IMR-90 (cell line): ENCODE measurements at regions not wholly inside any gene's neighbourhood (a gene's known extent, or its start where the extent isn't known, plus 50 kb on each side); places are given as distances from the start of the nearest gene placed in this dataset.

Experiments
- ATAC-seq: fragments of 200-7000 bp; cut with Tn5 transposase; 2 replicates; pipeline ENCODE4 v1.9.1; 2020; ENCODE audit warnings: low read depth, mild to moderate bottlenecking, moderate library complexity
- BruUV-seq: library from RNA; stranded (reverse); fragments of 400-500 nt; replicated peaks from 2 replicates; lab custom pipeline; 2021; lab: Mats Ljungman, UMichigan
- CTCF ChIA-PET: fragments of 300-600 bp; formaldehyde crosslinking; extraction: SDS; loops from one replicate; lab custom pipeline; 2021; ENCODE audit warnings: antibody characterized with exemption; lab: Yijun Ruan, JAX
- POLR2A ChIA-PET: fragments of 300-600 bp; sonication (Branson Sonifier 250); formaldehyde crosslinking; loops from one replicate; lab custom pipeline; 2022; ENCODE audit warnings: antibody characterized with exemption; ENCODE audit not compliant: unreplicated experiment; lab: Charles Lee
- DNase-seq: peaks from one replicate; pipeline ENCODE4 v3.0.0; 2013
- H2AFZ ChIP-seq: replicated peaks from 2 replicates; pipeline ENCODE3; 2013; ENCODE audit warnings: low read length, mild to moderate bottlenecking; ENCODE audit not compliant: poor library complexity
- H2AK5ac ChIP-seq: 2 replicates; pipeline ENCODE4 v1.6.1; 2013; ENCODE audit warnings: low read depth, low read length, inconsistent platforms
- H2AK9ac ChIP-seq: replicated peaks from 2 replicates; pipeline ENCODE3; 2013; ENCODE audit warnings: mild to moderate bottlenecking, low read depth, low read length, moderate library complexity; ENCODE audit not compliant: poor library complexity
- H2BK120ac ChIP-seq: 2 replicates; pipeline ENCODE4 v1.6.1; 2013; ENCODE audit warnings: low read depth, low read length, inconsistent platforms
- H2BK15ac ChIP-seq: 3 replicates; pipeline ENCODE4 v1.6.1; 2013; ENCODE audit warnings: low read depth, low read length, inconsistent platforms
- H2BK20ac ChIP-seq: 2 replicates; pipeline ENCODE4 v1.6.1; 2013; ENCODE audit warnings: low read depth, mild to moderate bottlenecking, inconsistent platforms, low read length, moderate library complexity
- H2BK5ac ChIP-seq: 2 replicates; pipeline ENCODE4 v1.6.1; 2013; ENCODE audit warnings: mild to moderate bottlenecking, low read depth, low read length, inconsistent platforms; ENCODE audit not compliant: poor library complexity, severe bottlenecking
- H3K14ac ChIP-seq: replicated peaks from 2 replicates; pipeline ENCODE4 v1.6.1; 2013; ENCODE audit warnings: low read depth, low read length, inconsistent platforms
- H3K18ac ChIP-seq: 2 replicates; pipeline ENCODE4 v1.6.1; 2013; ENCODE audit warnings: low read depth, low read length, control low read depth
- H3K23ac ChIP-seq: 2 replicates; pipeline ENCODE4 v1.6.1; 2013; ENCODE audit warnings: low read depth, low read length, inconsistent platforms
- H3K27ac ChIP-seq: 2 replicates; pipeline ENCODE4 v1.5.1; 2013; ENCODE audit warnings: mild to moderate bottlenecking, control low read depth, low read length; ENCODE audit not compliant: insufficient read depth
- H3K27me3 ChIP-seq: 2 replicates; pipeline ENCODE4 v1.6.1; 2013; ENCODE audit warnings: low read length; ENCODE audit not compliant: control insufficient read depth, insufficient read depth
- H3K36me3 ChIP-seq: 2 replicates; pipeline ENCODE4 v1.6.1; 2013; ENCODE audit warnings: low read length, mixed read lengths; ENCODE audit not compliant: control insufficient read depth, insufficient read depth
- H3K4ac ChIP-seq: 2 replicates; pipeline ENCODE4 v1.6.1; 2013; ENCODE audit warnings: low read depth, low read length, inconsistent platforms
- H3K4me1 ChIP-seq: 2 replicates; pipeline ENCODE4 v1.6.1; 2013; ENCODE audit warnings: low read length, mixed read lengths; ENCODE audit not compliant: control insufficient read depth, insufficient read depth
- H3K4me2 ChIP-seq: 2 replicates; pipeline ENCODE4 v1.6.1; 2013; ENCODE audit warnings: low read depth, mild to moderate bottlenecking, control low read depth, low read length, moderate library complexity
- H3K4me3 ChIP-seq: 2 replicates; pipeline ENCODE4 v1.5.1; 2013; ENCODE audit warnings: low read depth, mild to moderate bottlenecking, control low read depth, low read length, moderate library complexity; ENCODE audit not compliant: insufficient read depth
- H3K56ac ChIP-seq: 2 replicates; pipeline ENCODE4 v1.6.1; 2013; ENCODE audit warnings: low read length, inconsistent platforms; ENCODE audit not compliant: insufficient read depth; ENCODE audit errors: extremely low read depth
- H3K79me1 ChIP-seq, 2 experiments: 2 replicates each; pipeline ENCODE4 v1.6.1; 2013; ENCODE audit warnings: low read length in 2 of 2, inconsistent platforms in 1 of 2, low read depth in 1 of 2
- H3K9ac ChIP-seq: 2 replicates; pipeline ENCODE4 v1.6.1; 2013; ENCODE audit warnings: low read depth, low read length, control low read depth
- H3K9me1 ChIP-seq: 2 replicates; pipeline ENCODE4 v1.6.1; 2013; ENCODE audit warnings: low read length, inconsistent platforms; ENCODE audit not compliant: insufficient read depth
- H3K9me3 ChIP-seq: 2 replicates; pipeline ENCODE4 v1.6.1; 2013; ENCODE audit warnings: low read length; ENCODE audit not compliant: control insufficient read depth, insufficient read depth
- H4K20me1 ChIP-seq: 2 replicates; pipeline ENCODE4 v1.6.1; 2013; ENCODE audit warnings: low read length, inconsistent platforms; ENCODE audit not compliant: insufficient read depth
- H4K5ac ChIP-seq: 2 replicates; pipeline ENCODE4 v1.6.1; 2013; ENCODE audit warnings: mild to moderate bottlenecking, low read depth, low read length, control low read depth
- H4K8ac ChIP-seq, 2 experiments: 2 replicates each; pipeline ENCODE4 v1.6.1; 2013; ENCODE audit warnings: low read depth in 2 of 2, low read length in 2 of 2, control low read depth in 1 of 2, inconsistent platforms in 1 of 2
- H4K91ac ChIP-seq: 2 replicates; pipeline ENCODE4 v1.6.1; 2013; ENCODE audit warnings: low read depth, low read length, inconsistent platforms; ENCODE audit not compliant: insufficient read depth
- BHLHE40 ChIP-seq: fragments of 150-350 bp; IDR thresholded peaks from 2 replicates; pipeline ENCODE4 v1.6.1; 2016; ENCODE audit warnings: mild to moderate bottlenecking, low read depth, low read length
- CEBPB ChIP-seq: IDR thresholded peaks from 2 replicates; pipeline ENCODE4 v1.6.1; 2012; ENCODE audit warnings: low read depth, low read length, improper control_type of control experiment
- CHD1 ChIP-seq: IDR thresholded peaks from 2 replicates; pipeline ENCODE4 v1.6.1; 2012; ENCODE audit warnings: low read depth, low read length, improper control_type of control experiment
- FOS ChIP-seq: fragments of 150-350 bp; IDR thresholded peaks from 2 replicates; pipeline ENCODE4 v1.6.1; 2016; ENCODE audit warnings: low read depth, low read length
- MAFK ChIP-seq: IDR thresholded peaks from 2 replicates; pipeline ENCODE4 v1.6.1; 2012; ENCODE audit warnings: low read depth, low read length, improper control_type of control experiment
- MAZ ChIP-seq: IDR thresholded peaks from 2 replicates; pipeline ENCODE4 v1.6.1; 2012; ENCODE audit warnings: low read depth, mild to moderate bottlenecking, low read length, improper control_type of control experiment, moderate library complexity, borderline replicate concordance
- NFE2L2 ChIP-seq: fragments of 150-350 bp; IDR thresholded peaks from 2 replicates; pipeline ENCODE4 v1.6.1; 2016; ENCODE audit warnings: low read depth, mild to moderate bottlenecking, low read length
- POLR2A ChIP-seq: IDR thresholded peaks from 2 replicates; pipeline ENCODE4 v1.6.1; 2012; ENCODE audit warnings: mild to moderate bottlenecking, low read depth, low read length
- RAD21 ChIP-seq: IDR thresholded peaks from 2 replicates; pipeline ENCODE4 v1.6.1; 2012; ENCODE audit warnings: low read length, improper control_type of control experiment
- RCOR1 ChIP-seq: IDR thresholded peaks from 2 replicates; pipeline ENCODE4 v1.6.1; 2012; ENCODE audit warnings: mild to moderate bottlenecking, low read length, improper control_type of control experiment; ENCODE audit not compliant: insufficient replicate concordance
- RFX5 ChIP-seq: IDR thresholded peaks from 2 replicates; pipeline ENCODE4 v1.8.0; 2012; ENCODE audit warnings: low read depth, mild to moderate bottlenecking, low read length, moderate library complexity
- SMC3 ChIP-seq: fragments of 150-350 bp; IDR thresholded peaks from 2 replicates; pipeline ENCODE4 v1.6.1; 2016; ENCODE audit warnings: low read depth, mild to moderate bottlenecking, antibody characterized with exemption, low read length, moderate library complexity
- WGBS, 2 experiments: methylation state at CpG; one replicate each; pipeline versions ENCODE4 v1.1.5 to v1.1.7; 2013; ENCODE audit warnings: missing lambda C conversion rate in 2 of 2; ENCODE audit not compliant: insufficient read length in 1 of 2; ENCODE audit errors: extremely low coverage in 2 of 2; 5-methylcytosine and 5-hydroxymethylcytosine counted together
- dilution Hi-C: fragments of 300-500 bp; cut with HindIII; formaldehyde crosslinking; loops from one replicate; pipeline ENCODE4 v1.14.3; 2018; ENCODE audit warnings: low sequenced_read_pairs; ENCODE audit not compliant: unreplicated experiment
- in situ Hi-C: fragments of 300-500 bp; cut with MboI; formaldehyde crosslinking; loops from 3 replicates; pipeline ENCODE4 v1.14.3; 2019; ENCODE audit warnings: low sequenced_read_pairs, inconsistent platforms, mixed read lengths
- intact Hi-C: fragments of 100-400 bp; cut with micrococcal nuclease; formaldehyde crosslinking; loops from 2 replicates; pipeline ENCODE4 v1.10.0; 2022
- TF ChIP-seq, protein P1 (sequence below): fragments of 150-350 bp; IDR thresholded peaks from 2 replicates; pipeline ENCODE4 v1.6.1; 2016; ENCODE audit warnings: low read depth, mild to moderate bottlenecking, low read length, moderate library complexity, borderline replicate concordance
- TF ChIP-seq, protein P2 (sequence below): conservative IDR thresholded peaks from 2 replicates; pipeline ENCODE4 v1.5.1; 2012; ENCODE audit warnings: mild to moderate bottlenecking, low read depth, low read length, improper control_type of control experiment
- TF ChIP-seq, protein P3 (sequence below): fragments of 150-350 bp; IDR thresholded peaks from 2 replicates; pipeline ENCODE4 v1.6.1; 2017; ENCODE audit warnings: mild to moderate bottlenecking, antibody characterized with exemption, low read length, low read depth

DNA sequence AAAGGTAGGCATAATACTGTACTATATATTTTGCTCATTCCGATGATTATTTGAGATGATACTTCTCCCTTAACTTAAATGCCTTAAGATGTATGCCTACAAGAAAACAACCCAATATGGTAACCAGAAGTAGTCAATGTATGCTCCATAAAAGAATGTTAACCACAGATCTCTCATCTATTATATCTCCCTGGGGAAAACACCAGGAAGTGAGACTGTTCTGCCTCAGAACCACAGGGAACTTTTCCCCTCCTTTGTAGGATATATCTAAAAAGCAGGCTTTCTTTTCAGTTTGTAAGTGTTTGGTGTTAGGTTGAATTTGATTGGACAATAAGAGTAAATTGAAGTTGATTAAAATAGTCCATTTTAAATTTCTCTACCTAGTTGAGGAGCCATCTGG is 1160.5 kb upstream of the NXPH2 start:
- no peaks in the 10 kb centered on the region for H4K20me1 ChIP-seq
- WGBS, 2 experiments: no CpG with 5 or more reads among the region's 1 CpG
- no peak overlapping the region for H4K8ac ChIP-seq
- ChIA-PET CTCF (no interaction called here), POLR2A (no interaction called here)
- H3K4me3 ChIP-seq: no peak overlapping the region
- no peak overlapping the region for H3K14ac ChIP-seq
- H3K9me3 ChIP-seq: peaks cover 5% of the 10 kb centered on the region; the same call in 1 of the 2 replicates
- no peak overlapping the region for H2AK5ac ChIP-seq
- no peak overlapping the region for H3K4ac ChIP-seq
- no peak overlapping the region for H2BK120ac ChIP-seq
- intact Hi-C loops: no loop called here
- no peak overlapping the region for H3K27ac ChIP-seq
- H3K36me3 ChIP-seq: no peaks in the 10 kb centered on the region
- no peak overlapping the region for H2BK15ac ChIP-seq
- BruUV-seq: no TSS peak
- H3K4me1 ChIP-seq: no peaks in the 10 kb centered on the region
- dilution Hi-C loops: no loop called here
- no peak overlapping the region for H3K18ac ChIP-seq
- no peak overlapping the region for H3K23ac ChIP-seq
- H2AFZ ChIP-seq: no peak overlapping the region
- in situ Hi-C loops: no loop called here
- no peak overlapping the region for H2BK5ac ChIP-seq
- H3K56ac ChIP-seq: no peak overlapping the region
- H3K9me1 ChIP-seq: no peaks in the 10 kb centered on the region
- no peak overlapping the region for H3K4me2 ChIP-seq
- ATAC-seq (no peak), DNase-seq (no peak)
- no peak overlapping the region for H2AK9ac ChIP-seq
- H3K79me1 ChIP-seq: no peaks in the 10 kb centered on the region
- no peak overlapping the region for H4K91ac ChIP-seq
- H3K9ac ChIP-seq: no peak overlapping the region
- H3K27me3 ChIP-seq: no peaks in the 10 kb centered on the region
- H4K5ac ChIP-seq: no peak overlapping the region
- no peak overlapping the region for H2BK20ac ChIP-seq
- no peak for TF ChIP-seq POLR2A
- no peak for TF ChIP-seq FOS
- TF ChIP-seq, protein P1, sequence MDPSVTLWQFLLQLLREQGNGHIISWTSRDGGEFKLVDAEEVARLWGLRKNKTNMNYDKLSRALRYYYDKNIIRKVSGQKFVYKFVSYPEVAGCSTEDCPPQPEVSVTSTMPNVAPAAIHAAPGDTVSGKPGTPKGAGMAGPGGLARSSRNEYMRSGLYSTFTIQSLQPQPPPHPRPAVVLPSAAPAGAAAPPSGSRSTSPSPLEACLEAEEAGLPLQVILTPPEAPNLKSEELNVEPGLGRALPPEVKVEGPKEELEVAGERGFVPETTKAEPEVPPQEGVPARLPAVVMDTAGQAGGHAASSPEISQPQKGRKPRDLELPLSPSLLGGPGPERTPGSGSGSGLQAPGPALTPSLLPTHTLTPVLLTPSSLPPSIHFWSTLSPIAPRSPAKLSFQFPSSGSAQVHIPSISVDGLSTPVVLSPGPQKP: no peak
- no peak for TF ChIP-seq RCOR1
- TF ChIP-seq BHLHE40: no peak
- no peak for TF ChIP-seq RFX5
- TF ChIP-seq SMC3: no peak
- TF ChIP-seq, protein P2, sequence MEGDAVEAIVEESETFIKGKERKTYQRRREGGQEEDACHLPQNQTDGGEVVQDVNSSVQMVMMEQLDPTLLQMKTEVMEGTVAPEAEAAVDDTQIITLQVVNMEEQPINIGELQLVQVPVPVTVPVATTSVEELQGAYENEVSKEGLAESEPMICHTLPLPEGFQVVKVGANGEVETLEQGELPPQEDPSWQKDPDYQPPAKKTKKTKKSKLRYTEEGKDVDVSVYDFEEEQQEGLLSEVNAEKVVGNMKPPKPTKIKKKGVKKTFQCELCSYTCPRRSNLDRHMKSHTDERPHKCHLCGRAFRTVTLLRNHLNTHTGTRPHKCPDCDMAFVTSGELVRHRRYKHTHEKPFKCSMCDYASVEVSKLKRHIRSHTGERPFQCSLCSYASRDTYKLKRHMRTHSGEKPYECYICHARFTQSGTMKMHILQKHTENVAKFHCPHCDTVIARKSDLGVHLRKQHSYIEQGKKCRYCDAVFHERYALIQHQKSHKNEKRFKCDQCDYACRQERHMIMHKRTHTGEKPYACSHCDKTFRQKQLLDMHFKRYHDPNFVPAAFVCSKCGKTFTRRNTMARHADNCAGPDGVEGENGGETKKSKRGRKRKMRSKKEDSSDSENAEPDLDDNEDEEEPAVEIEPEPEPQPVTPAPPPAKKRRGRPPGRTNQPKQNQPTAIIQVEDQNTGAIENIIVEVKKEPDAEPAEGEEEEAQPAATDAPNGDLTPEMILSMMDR: no peak
- no peak for TF ChIP-seq MAZ
- TF ChIP-seq, protein P3, sequence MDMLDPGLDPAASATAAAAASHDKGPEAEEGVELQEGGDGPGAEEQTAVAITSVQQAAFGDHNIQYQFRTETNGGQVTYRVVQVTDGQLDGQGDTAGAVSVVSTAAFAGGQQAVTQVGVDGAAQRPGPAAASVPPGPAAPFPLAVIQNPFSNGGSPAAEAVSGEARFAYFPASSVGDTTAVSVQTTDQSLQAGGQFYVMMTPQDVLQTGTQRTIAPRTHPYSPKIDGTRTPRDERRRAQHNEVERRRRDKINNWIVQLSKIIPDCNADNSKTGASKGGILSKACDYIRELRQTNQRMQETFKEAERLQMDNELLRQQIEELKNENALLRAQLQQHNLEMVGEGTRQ: no peak
- no peak for TF ChIP-seq MAFK
- no peak for TF ChIP-seq RAD21
- no peak for TF ChIP-seq CHD1
- no peak for TF ChIP-seq CEBPB
- no peak for TF ChIP-seq NFE2L2
